Stimulated activated CD8-positive, alpha-beta memory T cell treated with anti-CD3 and anti-CD28 coated beads, Interleukin-4, amount 100 ng/mL, for 4 hours (primary cell): ENCODE measurements at regions not wholly inside any gene's neighbourhood (a gene's known extent, or its start where the extent isn't known, plus 50 kb on each side); places are given as distances from the start of the nearest gene placed in this dataset.

Experiments
- DNase-seq, 2 donors: peaks; one replicate each; pipeline ENCODE4 v3.0.0-alpha.2; 2020; ENCODE audit warnings: low read depth in 2 of 2, low spot score in 1 of 2

GRCh38 chr12:124633365-124634362, 66.3 kb upstream of the NCOR2 start:
- DNase-seq: no peak

- no peak for DNase-seq
These were observed 65.1 kb upstream of the NCOR2 start for GRCh38 chr12:124632519-124632984.

- no peak for DNase-seq
These were observed 64.4 kb upstream of the NCOR2 start for GRCh38 chr12:124631681-124632256.

DNA sequence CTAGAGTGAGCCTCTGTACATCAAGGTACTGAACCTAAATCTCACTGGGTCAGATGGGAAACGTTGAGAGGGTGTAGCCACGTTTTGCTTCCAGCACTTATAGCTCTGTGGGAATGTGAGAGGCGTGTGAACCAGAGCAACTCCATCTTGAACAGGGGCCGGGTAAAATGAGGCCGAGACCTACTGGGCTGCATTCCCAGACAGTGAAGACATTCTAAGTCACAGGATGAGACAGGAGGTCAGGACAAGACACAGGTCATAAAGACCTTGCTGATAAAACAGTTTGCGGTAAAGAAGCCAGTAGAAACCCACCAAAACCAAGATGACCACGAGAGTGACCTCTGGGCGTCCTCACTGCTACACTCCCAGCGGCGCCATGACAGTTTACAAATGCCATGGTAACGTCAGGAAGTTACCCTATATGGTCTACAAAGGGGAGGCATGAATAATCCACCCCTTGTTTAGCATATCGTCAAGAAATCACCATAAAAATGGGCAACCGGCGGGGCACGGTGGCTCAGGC, 63.4 kb upstream of the NCOR2 start:
- no peak for DNase-seq

DNA sequence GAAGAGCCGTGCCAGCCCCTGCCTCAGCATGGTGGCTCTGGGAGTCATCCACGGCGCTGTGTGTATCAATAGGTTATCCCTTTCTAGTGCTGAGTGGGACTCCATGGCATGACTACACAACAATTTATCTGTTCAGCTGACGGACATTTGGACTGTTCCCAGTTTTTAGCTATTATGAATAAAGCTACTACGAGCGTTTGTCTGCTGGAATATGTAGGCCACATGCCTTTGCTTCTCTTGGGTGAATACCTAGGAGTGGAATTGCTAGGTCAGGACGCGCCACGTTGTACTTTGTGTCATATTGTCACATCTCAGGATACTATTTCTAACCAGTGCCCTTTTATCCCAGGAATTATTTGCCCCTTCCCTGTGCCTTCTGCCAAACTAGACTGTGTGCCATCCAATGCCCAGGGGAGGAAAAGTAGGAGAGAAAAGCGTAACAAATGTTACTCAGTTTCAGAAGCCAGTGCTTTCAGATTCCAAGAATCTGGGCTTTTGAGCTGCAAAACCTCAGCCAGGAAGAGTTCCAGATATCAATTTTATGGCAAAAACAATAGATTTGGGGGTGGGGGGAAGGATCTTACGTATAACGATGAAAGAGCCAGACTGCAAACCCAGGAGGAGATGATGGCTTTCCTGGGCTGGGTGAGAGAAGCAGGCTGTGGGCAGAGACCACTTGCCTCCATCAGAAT, 62.5 kb upstream of the NCOR2 start:
- no peak for DNase-seq

- DNase-seq: no peak
These were observed 61.7 kb upstream of the NCOR2 start for GRCh38 chr12:124629117-124629516.

GRCh38 chr12:124627956-124628355, 60.5 kb upstream of the NCOR2 start:
- no peak for DNase-seq

DNA sequence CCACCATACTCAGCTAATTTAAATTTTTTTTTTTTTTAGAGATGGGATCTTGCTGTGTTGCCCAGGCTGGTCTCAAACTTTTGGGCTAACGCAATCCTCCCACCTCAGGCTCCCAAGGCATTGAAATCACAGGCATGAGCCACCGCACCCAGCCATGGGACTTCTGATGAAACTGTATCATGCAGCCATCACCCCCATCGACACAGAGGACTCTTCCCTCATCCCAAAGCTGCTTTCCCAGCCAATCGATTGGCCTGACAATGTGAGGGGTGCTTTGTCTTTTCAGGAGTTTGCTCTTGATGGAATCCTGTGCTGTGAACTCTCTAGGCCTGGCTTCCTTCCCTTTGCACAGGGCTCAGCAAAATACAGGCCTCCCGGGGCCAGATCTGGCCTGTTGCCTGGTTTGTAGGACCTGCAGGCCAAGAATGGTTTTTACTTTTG, 59.6 kb upstream of the NCOR2 start:
- no peak for DNase-seq

DNA sequence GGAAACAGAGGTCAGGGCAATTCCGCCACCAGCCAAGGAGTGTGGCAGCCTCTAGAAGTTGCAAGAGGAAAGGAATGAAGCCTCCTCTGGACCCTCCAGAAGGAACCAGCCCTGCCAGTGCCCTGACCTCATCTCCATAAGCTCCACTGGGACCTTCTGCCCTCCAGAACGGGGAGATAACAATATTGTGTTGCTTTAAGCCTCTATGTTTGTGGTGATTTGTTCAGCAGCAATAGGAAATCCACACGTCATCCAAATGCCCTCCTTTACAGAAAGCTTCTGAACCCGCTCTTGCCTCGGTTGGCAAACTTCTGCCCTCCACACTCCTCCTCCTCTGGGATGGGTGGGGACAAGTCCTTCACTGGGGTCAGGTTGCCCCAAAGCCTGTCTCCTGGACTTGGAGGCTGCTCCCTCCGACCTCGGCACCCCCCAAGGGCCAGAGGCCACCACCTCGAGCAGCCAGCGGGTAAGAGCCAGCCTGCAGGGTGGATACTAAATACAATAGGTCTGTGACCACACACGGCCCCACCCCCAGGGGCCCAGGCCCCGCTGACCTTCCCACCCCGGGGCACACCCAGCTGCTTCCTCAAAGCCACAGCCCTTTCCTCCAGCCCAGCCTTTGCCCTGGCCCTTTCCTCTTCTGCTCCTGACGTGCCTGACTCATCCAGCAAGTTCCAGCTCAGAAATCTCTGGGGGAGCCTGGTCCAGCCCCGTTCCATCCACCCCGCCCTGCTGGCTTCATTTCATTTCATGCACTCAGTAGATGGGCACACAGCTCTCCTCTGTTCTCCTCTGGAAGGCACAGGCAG, 58.7 kb upstream of the NCOR2 start:
- DNase-seq: no peak

GRCh38 chr12:124624823-124625222, 57.4 kb upstream of the NCOR2 start:
- no peak for DNase-seq

DNA sequence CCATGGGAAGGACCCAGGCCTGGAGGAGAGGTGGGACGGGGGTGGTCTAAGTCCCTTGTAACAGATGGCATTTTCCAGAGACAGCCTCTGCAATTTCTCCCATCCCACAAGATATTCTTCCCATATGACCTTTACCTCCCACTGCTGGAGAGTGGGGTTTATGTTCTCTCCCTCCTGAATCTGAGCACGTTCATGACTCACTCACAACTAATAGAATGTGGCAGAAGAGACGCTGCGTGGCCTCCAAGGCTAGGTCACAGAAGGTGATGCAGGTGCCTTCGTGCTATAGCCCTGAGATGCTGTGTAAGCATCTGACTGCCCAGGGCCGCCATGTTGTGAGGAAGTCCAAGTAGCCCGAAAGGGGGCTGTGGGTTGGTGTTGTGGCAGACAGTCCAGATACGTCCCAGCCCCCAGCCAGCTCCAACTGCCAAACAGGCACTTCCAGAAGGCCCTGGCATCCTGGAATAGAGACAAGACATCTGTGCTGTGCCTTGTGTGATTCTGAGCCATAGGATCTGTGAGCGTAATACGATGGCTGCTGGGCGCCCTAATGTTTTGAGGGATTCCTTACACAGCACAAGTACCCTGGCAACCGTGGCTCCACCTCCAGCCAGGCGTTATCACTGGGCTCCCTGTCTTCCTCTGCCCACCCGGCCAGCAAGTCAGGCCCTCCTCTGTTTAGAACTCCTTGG, 56.1 kb upstream of the NCOR2 start:
- no peak for DNase-seq

- no peak for DNase-seq
These were observed 55.4 kb upstream of the NCOR2 start for GRCh38 chr12:124622764-124623163.

DNA sequence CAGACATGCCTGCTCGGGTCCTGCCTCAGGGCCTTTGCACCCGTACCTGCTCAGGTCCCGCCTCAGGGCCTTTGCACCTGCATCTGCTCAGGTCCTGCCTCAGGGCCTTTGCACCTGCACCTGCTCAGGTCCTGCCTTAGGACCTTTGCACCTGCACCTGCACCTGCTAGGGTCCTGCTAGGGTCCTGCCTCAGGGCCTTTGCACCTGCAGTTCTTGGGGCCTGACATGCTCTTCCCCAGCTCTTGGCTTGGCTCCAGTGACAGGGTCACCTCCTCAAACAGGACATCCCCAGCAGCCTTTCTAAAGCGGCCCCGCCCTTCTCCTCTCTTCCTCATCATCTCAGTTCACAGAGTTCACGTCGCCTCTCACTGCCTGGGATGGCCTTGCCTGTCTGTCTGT, 54.9 kb upstream of the NCOR2 start:
- DNase-seq: no peak

GRCh38 chr12:124621296-124621660, 53.9 kb upstream of the NCOR2 start:
- no peak for DNase-seq

DNA sequence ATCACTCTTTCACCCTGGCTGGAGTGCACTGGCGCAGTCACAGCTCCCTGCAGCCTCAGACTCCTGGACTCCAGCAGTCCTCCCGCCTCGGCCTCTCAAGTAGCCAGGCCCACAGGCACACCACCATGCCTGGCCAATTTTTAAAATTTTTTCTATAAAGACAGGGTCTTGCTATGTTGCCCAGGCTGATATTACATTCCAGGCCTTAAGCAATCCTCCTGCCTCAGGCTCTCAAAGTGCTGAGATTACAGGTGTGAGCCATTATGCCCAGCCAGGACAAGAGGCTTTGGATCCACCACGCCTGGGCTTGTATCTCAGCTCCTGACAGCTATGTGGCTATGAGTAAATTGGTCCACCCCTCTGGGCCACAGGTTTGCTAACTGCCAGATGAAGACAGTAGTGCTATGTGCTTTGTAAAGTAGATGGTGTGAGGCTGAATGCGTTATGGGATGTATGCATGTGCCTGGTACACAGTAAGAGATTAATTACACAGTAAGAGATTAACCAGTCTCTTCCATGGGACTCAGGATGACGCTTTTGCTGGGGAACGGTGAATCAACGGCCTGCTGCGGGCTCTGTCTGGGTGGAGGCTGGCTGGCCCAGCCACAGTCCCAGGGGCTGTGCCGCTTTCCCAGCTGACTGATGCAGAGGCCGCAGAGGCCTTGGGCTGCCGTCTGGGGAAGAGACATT, 53.3 kb upstream of the NCOR2 start:
- no peak for DNase-seq

- DNase-seq: no peak
These were observed 51.0 kb upstream of the NCOR2 start for GRCh38 chr12:124618291-124618902.

DNA sequence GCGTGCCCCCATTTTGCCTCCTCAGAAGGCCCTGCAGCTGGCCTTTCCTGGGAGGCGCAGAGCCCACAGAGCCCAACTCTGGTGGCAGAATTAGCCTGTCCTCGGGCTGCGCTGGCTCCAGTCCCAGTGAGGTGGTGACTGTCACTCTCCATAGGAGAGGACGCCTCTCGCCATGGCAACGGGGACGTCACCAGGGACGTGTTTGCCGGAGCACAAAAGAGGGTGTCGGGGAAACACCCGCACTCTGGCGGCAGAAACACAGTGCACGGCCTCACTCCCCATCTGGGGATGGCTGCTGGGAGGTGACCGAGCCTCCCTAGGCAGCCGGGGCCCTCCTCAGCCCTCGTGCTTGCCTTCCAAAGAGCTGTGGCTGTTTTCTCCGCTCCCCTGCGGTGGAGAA, 50.2 kb upstream of the NCOR2 start:
- no peak for DNase-seq
